ENCODE measurements at regions not wholly inside any gene's neighbourhood (a gene's known extent, or its start where the extent isn't known, plus 50 kb on each side); places are given as distances from the start of the nearest gene placed in this dataset.
"Not testable (repeated sequence)": the region's sequence is repeated elsewhere in the genome, so short reads cannot be mapped to it uniquely, and the experiment has no call there.

DNA sequence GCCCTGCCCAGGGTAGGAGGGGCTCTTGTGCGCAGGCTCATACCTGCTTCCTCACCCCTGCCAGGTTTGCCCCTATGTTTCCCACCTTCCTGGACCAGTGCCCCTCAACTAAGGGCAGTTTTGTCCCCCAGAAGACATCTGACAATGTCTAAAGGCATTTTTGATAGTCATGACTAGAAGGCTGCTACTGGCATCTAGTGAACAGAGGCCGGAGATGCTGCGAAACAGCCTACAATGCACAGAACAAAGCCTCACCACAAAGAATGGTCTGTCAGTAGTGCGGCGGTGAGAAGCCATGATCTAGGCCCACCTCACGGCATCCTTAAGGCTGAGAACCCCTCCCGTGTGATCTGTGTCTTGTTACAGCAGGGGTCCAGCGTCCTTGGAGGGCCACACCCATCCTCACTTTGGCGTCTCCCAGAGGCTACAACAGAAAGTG lies 96.0 kb downstream of the TMEM17 start:
- DNase-seq: peak; percentile 10

GRCh38 chr2:62409442-62409841 lies 96.6 kb downstream of the TMEM17 start:
- DNase-seq: peak; percentile 33

DNA sequence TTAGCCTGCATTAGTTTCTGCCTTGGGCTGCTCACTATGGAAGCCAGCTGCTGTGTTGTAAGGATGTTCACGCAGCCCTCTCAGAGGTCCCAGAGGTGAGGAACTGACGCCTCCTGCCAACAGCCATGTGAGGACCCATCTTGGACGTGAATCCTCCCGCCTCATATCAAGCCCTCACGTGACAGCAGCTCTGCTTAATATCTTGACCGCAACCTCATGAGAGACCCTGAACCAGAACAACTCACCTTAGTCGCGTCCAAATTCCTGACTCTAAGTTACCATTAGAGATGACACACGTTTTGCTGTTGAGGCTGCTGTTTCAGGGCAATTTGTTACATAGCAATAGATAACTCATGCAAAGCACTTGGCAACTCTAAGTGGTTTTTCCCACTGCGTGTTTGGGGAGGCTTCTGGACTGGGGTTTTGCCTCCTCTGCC lies 97.7 kb downstream of the TMEM17 start:
- DNase-seq: no peak

GRCh38 chr2:62407838-62408237 lies 98.2 kb downstream of the TMEM17 start:
- no peak for DNase-seq

DNA sequence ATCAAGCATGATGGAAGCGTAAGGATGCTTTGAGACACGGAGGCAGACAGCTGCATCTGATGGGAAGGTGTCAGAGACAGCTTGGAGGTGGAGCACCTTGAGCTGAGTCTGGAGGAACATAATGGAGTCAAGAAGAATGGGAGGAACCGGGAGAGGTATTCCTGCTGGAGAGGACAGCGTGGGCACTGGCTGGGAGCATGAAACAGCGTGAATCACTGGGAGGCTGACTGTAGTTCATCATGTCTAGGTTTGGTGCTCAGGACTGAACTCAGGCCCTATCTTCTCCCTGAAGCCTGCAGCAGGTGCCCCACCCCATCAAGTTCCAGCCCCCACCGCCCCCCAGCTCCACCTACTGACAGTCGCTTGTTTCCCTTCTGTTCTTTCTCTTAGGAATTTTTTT lies 98.6 kb downstream of the TMEM17 start:
- DNase-seq: no peak

GRCh38 chr2:62406573-62407043 lies 99.4 kb downstream of the TMEM17 start:
- DNase-seq: peak; percentile 92

DNA sequence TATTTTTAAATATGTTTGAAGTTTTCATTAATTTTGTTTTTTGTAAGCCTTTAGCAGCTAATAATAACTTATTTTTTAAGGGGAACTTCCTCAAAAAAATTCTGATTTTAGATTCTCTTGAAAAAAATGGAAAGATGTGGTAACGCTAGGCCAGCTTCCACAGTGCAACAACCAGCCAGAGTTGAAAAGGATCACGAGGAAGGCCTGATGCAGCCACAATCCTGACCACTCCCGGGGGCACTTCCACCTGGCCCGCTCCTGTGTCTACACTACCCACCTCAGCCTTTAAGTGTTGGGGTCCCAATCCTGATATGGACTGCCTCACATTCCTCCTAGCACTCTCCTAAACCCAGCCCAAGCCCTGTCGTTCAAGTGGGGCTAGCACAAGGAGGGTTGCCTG lies 101.1 kb downstream of the TMEM17 start:
- peak; percentile 59 for DNase-seq

DNA sequence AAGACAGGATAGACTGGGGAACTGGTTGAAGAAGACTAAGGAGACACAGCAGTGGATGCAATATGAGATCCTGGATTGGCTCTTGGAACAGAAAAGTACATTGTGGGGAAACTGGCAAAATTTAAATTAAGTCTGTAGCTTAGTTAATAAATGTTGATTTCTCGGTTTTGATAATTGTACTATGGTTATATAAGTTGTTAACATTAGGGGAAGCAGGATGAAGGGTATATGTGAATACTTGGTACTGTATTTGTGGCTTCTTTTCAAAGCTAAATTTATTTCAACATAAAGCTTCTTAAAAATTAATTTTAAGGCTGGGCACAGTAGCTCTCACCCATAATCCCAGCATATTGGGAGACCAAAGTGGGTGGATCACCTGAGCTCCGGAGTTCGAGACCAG lies 103.8 kb downstream of the TMEM17 start:
- no peak for DNase-seq

DNA sequence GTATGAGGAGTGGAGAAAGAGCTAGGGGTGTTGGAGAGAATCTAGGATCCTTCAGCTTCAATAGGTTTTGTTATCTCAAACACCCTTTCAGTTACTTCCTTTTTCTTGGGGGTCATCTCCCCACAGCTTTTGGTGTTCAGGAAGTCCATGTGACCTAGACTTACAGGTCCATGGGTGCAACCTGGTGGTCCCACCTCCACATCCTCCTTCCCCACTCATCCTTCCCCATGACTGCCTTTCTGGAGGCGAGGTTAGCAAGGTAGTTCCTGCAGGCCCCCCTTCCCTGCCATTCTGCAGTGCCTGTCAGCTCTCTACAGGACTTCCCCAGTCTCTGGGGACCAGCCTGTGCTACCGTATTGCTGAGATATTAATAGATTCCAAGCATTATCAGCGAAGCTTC lies 107.6 kb downstream of the TMEM17 start:
- no peak for DNase-seq

DNA sequence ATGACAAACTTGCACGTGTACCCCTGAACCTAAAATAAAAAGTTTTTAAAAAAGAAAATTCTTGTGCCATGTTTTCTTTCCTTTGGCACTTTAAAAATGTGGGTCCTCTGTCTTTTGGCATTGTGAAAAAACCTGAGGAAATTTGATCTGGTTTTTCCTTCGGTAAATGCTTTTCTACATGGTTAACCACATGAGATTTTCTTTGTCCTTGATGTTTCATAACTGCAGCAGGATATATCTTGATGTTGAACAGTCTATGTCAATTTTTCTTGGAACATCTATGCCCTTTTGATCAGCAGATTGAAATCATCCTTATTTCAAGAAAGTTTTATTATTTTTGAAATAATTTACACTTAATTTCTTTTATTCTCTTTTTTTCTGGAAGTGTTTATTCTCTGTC lies 109.1 kb downstream of the TMEM17 start:
- DNase-seq: no peak

- no peak for DNase-seq
Measured at GRCh38 chr2:62393293-62393692, 112.7 kb downstream of the TMEM17 start.

- peak; percentile 22 for DNase-seq
Measured at GRCh38 chr2:62391696-62392095, 114.3 kb downstream of the TMEM17 start.

DNA sequence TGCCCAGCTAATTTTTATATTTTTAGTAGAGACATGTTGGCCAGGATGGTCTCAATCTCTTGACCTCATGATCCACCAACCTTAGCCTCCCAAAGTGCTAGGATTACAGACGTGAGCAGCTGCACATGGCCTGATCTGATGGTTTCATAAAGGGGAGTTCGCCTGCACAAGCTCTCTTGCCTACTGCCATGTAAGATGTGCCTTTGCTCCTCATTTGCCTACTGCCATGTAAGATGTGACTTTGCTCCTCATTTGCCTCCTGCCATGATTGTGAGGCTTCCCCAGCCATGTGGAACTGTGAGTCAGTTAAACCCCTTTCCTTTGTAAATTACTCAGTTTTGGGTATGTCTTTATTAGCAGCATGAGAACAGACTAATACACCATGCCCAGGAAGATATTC lies 119.6 kb downstream of the TMEM17 start:
- DNase-seq: not testable (repeated sequence)

- no peak for DNase-seq
Measured at GRCh38 chr2:62383846-62384245, 122.1 kb downstream of the TMEM17 start.

GRCh38 chr2:62382757-62383156 lies 123.2 kb downstream of the TMEM17 start:
- no peak for DNase-seq

- DNase-seq: no peak
Measured at GRCh38 chr2:62382122-62382521, 123.9 kb downstream of the TMEM17 start.

DNA sequence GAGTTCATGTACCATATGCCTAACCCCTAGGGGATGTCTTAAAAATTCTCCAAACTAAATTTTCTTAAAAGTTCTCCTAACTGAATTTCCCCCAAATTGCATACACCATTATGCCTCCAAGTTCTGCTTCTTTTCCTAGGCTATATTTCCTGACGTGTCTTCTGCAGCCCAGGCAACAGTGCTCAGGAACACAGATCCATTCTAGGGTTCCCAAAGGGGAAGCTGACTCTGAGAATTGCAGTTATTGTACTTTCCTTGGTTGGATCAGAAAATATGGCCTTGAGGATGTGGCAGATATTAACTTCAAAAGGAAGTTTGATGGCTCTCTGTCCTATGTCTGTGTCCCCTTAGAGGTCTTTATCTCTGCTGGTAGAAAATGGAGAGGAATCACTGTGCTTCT lies 124.3 kb downstream of the TMEM17 start:
- peak; percentile 28 for DNase-seq

GRCh38 chr2:62379566-62379965 lies 126.4 kb downstream of the TMEM17 start:
- DNase-seq: no peak

DNA sequence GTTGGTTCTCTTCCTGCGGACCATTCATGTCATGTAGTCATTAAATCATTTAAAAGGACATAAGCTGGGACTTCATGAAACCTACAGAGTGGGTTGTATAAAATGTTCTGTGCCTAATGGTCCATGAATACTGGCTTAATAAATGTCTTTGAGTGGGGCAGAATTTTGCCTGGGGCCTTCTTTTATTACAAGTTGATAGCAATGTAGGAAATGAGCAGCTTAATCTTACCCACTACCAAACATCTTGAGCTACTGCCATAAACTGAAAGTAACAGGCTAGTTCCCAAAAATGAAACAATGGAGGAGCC lies 130.9 kb downstream of the TMEM17 start:
- no peak for DNase-seq

DNA sequence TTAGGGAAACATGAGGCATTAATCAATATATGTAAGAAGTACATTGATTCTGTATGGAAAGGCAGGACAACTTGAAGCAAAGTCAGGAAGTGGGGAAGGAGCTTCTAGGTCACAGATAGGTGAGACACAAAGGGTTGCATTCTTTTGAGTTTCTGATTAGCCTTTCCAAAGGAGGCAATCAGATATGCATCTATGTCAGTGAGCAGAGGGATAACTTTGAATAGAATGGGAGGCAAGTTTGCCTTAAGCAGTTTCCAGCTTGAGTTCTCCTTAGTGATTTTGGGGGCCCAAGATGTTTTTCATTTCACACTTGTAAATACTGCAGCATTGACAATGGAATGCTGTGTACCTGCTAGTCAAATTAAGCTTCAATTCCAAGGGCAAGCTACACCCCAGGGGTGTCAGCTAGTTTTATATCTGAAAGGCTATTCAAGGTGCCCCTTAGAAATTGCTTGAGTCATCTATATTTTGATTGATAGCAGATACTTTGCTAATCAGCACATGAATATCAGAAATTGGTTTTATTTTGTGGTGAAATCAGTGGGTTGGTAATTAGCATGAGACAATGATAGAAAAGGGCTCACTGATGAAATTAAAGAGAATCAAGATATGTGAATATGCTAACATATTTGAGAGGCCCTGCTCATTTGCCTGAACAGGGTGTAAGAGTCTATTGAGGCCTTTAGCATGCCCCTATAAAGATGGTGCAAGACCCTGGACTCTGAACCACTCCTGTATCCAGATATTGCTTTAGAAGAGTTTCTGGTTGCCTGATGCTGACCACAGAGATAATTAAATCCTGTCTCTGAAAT lies 131.5 kb downstream of the TMEM17 start:
- no peak for DNase-seq

GRCh38 chr2:62372824-62373223 lies 133.2 kb downstream of the TMEM17 start:
- no peak for DNase-seq

DNA sequence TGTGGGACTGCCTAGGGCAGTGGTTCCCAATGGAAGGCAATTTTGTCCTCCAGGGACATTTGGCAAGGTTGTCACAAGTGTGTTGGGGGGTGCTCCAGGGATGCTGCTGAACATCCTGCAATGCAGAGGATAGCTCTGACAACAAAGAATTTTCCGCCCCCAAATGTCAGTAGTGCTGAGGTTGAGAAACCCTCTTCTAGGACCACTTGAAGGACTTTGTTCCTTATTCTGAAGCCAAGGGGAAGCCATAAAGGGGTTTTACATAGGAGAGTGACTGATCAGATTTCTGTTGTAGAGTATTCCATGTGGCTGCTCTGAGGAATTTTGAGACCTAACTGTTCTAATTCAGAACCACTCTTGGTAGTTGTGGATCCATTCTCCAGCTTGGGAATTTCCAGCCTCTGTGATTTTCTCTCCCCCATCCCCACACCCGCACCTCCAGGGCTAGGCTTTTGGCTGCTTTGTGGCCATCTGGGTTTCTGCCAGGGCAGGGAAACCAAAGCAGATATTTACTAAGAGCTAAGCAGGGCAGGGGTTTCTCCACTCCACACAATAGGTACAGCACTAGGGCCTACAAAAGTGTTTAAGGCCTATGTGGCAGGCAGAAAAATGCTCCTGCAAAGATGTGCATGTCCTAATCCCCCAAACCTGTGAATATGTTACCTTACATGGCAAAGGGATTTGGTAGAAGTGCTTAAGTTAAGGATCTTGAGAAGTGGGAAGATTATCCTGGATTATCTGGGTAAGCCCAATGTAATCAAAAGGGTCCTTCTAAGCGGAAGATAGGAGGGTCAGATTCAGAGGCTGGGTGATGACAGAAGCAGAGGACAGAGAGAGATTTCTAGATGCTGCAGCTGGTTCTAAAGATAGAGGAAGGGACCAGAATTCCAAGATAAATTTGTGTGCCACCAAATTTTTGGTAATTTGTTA lies 135.4 kb downstream of the TMEM17 start:
- DNase-seq: peak; percentile 30

GRCh38 chr2:62369541-62370202 lies 136.3 kb downstream of the TMEM17 start:
- DNase-seq: peak; percentile 28
